T-helper 2 cell (primary cell): ENCODE measurements at regions not wholly inside any gene's neighbourhood (a gene's known extent, or its start where the extent isn't known, plus 50 kb on each side); places are given as distances from the start of the nearest gene placed in this dataset.

ENCODE experiments used
- DNase-seq, 5 experiments: peaks; one replicate each; pipeline versions ENCODE4 v3.0.0 to v3.0.0-alpha.2; 2012 to 2022

DNA sequence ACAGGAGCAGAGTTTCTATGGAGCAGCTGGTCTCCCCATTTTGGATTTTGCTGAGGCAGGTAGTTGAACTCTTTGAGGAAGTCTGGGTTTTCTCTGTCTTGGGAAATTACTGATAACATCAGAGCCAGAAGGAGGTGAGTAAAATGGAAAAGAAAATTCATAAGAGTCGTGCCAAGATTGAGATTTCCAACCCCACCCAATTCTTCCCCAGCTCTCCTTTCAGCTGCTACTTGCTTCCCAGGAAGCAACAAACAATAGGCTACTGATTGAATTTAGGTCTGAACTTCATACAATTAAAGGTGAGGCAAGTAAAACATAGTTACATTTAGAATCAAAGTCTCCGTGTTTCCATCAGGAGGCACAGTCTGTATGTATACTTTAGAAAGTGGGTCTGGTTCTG, 54.6 kb upstream of the EOLA2 start:
- no peak for DNase-seq

DNA sequence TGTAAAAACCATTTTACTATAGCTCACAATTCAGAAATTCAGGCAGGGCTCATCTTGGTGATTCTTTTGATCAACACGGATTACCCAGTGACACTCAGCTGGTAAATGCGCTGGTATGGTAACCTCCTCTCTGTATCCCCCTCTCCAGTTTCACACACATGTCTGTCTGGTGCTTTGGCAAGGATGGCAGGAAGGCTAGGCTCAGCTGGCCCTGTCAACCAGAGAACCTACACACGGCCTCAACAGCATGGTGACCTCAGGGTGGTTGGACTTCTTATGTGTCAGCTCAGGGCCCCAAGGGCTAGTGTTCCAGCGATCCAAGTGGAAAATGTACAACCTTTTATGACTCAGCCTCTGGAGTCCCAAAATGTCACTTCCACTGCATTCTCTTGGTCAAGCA, 55.7 kb upstream of the EOLA2 start:
- no peak for DNase-seq

DNA sequence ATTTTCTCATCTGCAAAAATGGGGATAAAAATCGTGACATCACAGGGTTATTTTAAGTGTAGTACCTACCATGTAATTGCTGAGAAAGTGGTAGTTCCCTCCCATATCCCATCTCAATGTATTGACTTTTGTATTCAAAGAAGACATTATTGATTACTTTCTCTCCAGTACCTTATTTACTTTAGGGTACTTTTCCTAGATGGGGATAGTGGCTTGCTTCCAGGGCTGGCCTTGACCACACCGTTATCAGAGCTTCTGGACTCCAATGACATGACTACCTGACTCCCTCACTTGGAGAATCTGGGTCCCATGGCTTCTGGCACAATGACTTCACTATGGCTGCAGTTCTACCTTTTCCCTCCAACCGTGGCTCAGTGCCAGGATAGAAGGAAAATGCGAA, 58.2 kb upstream of the EOLA2 start:
- no peak for DNase-seq

DNA sequence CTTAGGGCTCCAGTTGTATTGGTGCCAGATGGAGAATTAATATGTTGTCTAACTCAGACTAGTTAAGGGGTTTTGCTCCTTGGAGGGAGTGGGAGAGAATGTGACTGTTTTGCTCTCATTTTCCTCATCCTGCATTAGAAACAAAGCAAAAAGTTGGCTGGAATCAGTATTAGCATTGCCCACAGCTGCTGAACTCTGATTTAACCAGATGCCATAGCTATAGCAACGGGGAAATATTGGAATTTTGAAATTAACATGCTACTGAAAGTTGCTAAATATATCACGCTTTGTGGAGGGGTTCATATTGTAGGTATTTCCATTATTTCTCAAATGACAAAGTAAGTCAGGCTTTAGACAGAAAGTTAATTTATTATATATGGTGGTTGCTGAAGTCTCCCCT, 66.7 kb upstream of the EOLA2 start:
- no peak for DNase-seq

DNA sequence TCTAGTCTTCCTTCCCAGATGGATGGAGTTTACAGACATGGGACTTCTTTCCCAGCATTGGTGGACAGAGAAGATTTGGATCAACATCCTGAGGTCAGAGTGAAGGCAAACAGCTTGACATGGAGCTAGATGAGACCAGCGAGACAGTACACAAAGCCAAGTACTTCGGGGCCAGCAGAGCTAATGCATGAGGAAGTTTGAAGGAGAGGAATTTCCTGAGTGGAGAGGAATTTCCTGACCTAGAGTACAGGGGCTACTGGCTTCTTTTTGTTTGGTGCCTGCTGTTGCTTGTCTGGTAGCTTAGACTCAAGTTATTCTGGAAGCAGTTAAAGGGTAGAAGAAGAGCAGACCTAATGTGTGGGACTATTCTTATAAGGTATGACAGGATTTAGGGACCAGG, 69.1 kb upstream of the EOLA2 start:
- no peak for DNase-seq

DNA sequence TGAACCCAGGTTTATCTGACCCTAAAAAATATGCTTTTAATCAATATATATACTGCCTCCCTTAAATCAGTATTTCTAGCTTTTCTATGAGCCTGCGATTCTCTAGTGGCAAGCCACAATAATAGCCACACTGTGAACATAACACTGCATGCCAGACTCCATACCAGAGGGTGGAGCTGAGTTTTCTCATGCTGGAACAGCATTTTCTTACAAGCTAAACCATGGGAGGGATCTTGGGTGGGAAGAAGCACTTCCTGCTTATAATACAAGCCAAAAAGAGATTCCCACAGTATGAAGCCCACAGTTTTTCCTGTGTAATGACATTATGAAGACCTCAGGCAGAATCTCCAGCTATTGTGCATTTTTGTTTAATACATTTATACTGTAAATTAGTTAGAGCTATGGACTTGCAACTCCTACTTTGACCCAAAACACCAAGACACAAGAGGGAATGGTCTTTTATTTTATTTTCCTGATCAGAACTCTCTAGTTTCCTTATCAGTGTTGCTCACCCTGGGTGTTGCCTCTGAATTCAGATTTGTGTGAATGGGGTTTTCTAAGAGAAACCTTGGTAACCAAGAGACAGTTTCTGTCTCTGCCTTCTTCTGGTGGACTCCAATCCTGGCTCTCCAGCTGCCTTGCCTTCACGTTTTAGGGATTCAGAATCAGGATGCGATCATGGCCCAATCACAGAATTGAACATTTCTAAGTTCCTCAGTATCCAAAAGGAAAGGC, 74.5 kb upstream of the EOLA2 start:
- no peak for DNase-seq

DNA sequence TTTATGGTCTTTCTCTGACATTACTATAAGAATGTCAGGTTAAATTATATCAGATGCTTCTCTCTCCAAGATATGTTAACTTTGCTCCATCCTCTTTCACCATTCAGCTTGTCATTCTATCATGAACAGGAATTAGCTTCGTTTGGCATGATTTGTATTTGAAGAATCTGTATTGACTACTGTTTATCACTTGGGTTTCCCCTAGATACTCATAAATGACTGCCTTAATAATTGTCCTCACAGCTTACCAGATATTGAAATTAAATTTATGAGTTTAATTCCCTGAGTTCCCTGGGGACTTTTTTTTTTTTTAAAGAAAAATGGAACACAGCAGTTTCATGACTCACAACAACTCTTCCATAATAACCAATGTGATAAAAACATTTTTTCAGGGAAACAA, 76.2 kb upstream of the EOLA2 start:
- DNase-seq = no peak

DNA sequence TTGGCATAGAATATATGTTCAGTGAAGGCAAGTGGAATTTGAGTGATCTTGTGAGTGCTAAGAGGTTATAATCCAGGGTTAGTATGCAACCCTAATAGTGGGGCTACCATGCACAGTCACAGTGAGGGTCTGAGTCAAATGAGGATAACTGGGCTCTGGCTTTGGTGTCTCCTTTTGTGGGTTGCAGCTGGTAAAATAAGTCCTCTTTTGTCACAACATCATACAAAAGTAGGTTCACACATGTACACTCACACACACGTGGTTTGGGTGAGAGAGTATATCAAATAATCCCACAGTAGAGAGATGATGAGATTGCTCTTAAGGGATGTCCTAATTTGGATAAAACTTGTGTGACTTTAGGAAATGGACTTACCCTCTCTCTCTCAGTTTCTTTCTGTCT, 79.6 kb upstream of the EOLA2 start:
- no peak for DNase-seq

DNA sequence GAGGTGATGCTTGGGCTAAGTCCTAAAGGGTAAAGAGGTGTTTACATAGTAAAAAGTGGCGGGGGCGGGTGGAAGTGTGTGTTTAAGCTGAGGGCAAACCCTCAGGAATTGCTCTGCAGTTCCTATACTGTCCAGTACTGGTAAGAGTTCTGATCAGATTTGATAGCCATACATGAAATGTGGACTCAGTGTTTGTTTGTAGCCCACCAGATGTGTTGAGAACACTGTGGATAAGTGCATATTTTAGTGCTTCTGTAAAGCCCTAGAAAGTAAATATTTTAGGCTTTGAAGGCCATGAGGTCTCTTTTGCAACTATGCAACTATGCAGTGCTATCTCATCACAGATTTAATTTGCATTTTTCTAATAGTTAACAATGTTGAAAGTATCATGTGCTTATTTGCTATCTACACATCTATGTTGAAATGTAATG, 80.7 kb upstream of the EOLA2 start:
- DNase-seq = no peak

DNA sequence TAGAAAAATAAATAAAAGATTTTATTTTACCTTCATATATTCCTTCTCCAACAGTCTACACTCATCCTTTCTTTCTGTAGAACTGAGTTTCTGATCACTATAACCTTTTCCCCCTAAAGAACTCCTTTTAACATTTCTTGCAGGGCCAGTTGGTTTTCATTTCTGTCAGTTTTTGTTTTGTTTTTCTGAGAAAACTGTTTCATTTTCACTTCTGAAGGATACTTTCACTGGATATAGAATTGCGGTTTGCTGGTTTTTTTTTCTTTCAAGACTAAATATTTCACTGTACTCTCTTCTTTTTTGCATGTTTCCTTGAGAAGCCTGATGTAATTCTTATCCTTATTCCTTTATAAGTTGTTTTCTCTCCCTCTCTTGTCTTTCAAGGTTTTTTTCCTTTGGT, 90.4 kb upstream of the EOLA2 start:
- DNase-seq = peak in 1 of 5 experiments; percentile 25

DNA sequence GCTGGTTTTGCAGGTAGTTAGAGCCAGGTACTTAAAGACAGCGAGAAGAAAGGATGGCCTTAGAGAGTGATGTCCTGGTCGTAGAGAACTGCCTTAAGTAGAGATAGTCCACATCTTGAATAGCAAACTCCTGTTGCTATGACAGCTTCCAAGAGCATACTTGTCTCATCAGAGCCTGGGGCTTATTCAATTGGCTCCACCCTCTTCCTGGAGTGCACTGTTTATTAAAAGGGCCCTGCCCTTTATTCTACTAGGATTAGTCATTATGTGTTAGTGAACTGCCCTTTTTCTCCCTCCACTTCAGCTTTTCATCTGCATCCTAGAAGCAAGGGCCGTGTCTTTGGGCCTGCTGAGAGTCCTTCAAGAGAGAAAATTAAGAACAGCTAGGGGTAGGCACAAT, 94.5 kb upstream of the EOLA2 start:
- no peak for DNase-seq

DNA sequence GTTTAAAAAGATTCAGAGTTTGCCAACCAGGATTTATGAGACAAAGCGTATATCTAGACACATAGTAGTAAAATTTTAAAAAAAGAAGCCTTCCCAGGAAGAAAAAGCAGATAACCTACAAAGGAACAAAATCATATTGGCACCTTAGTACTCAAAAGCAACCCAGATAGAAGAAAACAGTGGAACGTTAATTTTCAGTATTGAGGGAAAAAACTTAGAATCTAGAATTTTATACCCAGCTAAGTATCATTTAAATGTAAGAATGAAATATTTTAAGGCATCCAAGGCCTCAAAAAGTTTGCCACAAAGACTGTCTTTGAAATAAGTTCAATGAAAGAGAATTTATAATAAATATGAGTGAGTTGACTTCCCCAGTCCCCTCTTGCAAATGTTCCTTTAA, 96.5 kb upstream of the EOLA2 start:
- no peak for DNase-seq

DNA sequence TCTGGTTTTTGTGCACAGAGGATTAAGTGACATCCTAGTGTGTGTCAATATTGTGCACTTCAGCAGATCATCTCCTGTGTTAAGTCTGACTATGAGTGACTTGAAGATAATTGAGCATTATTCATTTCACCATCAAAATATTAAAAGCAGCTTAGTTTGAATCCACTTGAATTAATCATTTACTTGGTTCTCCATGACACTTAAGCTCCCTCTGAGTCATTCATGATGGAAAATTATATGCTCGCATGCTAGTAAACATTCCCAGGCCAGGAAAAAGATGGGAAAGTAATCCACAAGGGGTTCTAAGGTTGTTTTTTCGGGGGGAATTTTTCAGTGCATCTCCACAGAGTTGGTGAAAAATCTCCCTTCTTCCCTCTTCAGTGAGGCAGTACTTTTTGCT, 97.2 kb upstream of the EOLA2 start:
- DNase-seq = no peak

DNA sequence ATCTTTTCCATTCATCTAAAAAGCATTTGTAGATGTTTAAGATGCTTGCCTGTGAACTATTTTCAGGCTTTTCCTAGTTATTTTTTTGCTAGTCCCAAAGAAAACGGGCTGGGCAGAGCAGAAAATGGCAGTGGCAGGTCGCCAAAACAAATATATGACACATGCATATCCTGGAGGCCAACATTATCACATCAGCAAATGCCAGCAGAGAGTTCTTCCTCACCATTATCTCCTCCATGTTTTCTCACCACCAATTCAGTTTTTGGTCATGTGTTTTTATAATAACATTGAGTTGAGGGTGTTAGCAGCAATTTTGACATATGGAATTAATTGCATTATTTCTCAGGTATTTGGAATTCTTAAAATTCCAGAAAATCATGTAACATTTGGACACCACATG, 97.9 kb upstream of the EOLA2 start:
- DNase-seq = no peak

DNA sequence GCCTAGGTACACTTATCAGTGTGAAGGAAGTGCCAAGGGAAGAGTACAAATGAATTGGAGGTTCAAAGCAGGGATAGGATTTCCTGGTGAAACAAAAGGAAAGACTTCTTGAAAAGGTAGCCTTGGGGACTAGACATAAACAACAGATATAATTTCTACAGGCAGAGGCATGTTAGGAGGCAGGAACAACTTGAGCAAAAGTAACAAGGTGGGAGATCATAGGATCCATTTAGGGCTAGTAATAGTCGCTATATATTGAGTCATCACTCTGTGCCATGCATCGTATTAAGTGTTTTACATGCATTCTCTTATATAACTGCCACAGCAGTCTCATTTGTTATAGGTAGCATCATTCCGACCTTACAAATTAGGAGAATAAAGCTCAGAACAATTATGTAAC, 98.3 kb upstream of the EOLA2 start:
- DNase-seq = no peak

DNA sequence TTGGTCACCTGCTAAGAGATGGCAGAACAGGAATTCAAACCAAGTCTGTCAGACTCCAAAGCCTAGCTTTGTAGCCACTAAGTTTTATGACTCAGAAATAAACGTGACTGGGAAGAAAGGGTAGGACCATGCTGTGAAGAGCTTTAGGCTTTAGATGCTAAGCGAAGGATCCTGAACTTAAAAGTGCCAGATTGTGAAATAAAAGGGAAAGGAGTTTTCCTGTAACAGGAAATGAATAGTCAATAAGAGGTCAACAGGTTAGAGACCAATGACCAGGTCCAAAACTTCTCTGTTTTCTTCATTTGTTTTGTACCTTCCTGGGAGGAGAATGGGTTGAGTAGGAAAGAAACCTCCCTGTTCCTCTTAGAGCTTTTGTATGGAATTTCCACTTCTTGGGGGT, 98.8 kb upstream of the EOLA2 start:
- no peak for DNase-seq

DNA sequence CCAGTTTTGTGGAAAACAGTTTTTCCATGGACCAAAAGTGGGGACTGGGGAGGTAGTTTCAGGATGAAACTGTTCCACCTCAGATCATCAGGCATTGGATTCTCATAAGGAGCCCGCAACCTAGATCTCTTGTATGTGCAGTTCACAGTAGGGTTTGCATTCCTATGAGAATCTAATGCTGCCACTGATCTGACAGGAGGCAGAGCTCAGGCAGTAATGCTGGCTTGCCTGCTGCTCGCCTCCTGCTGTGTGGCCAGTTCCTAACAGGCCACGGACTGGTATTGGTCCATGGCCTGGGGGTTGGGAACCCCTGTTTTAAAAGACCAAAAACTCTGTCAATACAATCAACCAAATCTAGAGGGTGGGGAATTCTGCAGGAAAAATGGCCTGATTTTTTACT, 100.0 kb upstream of the EOLA2 start:
- DNase-seq = no peak

DNA sequence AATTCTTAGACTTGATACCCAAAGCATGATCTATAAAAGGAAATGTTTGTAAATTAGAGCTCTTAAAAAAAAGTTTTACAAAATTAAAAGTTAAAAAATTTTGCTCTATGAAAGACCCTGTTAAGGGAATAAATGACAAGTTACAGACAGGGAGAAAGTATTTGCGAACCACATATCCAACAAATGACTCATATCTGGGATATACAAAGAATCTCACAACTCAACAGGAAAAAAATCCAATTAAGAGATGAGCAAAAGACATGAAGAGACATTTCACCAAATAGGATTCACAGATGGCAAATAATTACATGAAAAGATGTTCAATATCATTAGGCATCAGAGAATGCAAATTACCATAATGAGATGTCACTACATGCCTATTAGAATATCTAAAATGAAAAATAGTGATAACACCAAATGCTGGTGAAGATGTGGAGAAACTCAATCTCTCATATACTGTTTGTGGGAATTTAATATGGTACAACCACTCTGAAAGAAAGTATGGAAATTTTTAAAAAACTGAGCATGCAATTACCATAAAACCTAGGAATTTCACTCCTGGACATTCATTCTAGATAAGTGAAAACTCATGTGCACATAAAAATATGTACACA, 100.8 kb upstream of the EOLA2 start:
- DNase-seq = no peak

DNA sequence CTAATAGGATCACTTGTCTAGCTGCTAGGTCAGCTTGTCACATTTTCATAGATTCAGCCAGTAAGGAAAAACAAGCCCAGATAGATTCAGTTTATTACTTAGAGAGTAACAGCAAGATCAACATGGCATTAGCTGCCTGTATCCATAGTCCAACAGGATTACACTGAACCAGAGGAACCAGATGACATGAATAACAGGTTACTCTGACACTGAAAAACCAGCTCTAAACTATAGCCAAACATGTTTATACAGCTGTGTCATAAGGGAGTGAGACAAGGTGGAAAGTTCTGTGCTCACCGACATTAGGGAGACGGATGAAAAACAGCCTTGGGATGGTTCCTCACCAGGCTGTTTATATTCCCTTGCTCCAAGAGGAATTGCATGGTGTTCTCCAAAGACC, 102.9 kb upstream of the EOLA2 start:
- DNase-seq = no peak

DNA sequence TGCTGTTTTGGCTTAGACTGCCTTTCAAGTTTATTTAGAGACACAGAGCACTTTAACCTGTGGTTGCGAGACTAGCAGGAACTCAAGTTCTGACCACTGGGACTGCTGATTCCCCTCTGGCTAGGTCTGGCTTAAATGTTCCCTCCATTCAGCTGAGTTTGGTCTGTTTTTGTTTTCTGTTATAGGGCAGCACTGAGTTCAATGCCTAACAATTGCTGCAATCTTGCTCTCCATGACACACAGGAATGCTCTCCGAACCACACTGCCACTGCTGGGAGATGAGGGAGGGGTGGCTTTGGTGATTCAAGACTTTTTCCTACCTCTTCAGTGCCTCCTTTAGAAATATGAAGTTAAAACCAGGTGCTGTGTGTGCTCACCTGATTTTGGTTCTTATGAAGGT, 106.3 kb upstream of the EOLA2 start:
- no peak for DNase-seq

DNA sequence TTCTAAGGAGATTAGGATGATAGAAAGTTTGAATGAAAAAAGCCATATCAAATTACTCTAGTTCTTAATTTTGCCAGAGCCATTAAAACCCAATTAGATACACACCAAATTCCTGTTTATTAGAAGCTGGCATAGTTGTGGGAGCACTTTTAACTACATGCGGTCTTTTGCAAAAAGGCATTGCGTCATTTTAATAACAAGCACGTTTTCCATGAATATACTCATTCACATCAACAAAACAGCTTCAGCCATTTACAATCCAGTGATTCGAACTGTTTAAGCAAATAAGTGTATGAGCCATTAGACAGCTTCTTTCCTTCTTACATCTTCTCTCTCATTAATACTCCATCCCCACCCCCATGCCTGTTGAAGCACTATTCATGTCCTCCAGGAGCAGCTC, 109.5 kb upstream of the EOLA2 start:
- no peak for DNase-seq

DNA sequence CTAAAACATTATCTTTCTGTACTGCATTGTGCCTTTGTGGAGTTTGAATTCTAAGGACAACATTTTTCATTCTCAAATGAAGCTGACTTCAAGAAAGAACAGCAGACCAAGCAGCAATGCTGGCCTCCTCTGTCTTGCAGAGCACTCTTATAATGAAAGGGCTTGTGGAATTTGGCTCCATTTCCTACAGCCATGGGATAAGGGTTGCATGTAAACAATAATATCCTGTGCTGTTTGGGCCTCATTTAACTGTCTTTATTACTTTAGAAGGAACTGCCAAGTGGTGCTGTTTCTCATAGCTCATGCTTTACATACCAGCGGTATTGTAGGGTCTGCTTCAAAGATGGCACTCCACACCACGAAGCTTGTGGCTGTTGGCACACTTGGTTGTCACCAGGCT, 111.4 kb upstream of the EOLA2 start:
- DNase-seq = no peak

DNA sequence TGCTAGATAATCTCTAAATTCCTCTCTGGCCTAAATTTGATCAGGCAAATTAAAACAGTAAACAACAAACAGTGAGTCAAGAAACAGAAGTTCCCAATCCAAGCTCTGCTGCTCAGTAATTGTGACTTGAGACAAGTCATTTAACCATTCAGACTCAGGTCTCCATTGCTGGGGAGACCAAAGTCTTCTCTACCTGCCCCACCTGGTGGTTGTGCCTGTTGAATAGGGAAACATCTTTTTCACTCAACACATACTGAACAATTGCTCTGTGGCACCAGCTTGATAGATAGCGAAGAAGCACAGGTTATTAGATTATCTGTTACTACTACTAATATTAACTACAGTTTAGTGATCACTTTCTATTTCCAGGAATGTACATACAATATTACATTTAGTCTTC, 112.1 kb upstream of the EOLA2 start:
- peak in 1 of 5 experiments; percentile 2 for DNase-seq

DNA sequence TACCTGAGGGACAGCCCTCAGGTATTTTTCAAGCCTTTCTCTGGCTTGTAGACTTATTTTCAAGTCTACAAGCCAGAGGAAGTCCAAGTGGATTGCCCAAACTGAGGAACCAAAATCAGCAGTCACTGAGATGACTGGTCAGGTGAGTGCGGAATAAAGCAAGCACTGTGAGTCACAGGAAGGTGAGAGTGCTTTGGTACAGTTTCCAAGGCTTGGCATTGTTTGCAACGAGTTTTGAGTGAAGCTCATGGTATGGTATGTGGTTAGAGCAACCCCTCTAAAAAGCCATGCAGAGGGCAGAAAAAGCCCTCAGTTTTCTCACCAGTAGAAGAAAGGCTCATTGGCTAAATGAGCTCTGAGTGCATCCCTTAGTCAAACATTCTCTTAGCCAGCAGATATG, 112.8 kb upstream of the EOLA2 start:
- no peak for DNase-seq

DNA sequence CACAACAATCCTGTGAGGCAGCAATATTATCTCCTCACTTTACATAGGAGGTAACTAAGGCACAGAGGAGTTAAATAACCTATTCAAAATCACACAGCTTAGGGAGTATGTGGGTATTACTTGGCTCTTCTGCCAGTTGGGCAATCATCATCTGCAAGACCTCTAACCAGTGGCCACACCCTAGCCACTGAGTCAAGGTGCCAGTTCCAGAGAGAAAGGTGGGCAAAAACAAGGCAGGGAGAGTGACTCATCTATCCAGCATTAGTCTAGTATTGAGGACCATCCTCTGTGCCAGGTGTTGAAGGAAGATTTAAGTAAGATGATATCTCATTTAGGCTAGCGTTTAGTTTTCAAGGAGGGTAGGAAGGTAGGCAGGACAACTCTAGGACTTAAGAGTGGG, 113.9 kb upstream of the EOLA2 start:
- DNase-seq = no peak
